GM19468 (cell line): ENCODE measurements at regions not wholly inside any gene's neighbourhood (a gene's known extent, or its start where the extent isn't known, plus 50 kb on each side); places are given as distances from the start of the nearest gene placed in this dataset.
"Not testable (repeated sequence)": the region's sequence is repeated elsewhere in the genome, so short reads cannot be mapped to it uniquely, and the experiment has no call there.

Source experiments
- ATAC-seq: cut with Tn5 transposase; IDR thresholded peaks from one replicate; pipeline ENCODE4 v1.9.1; 2021; ENCODE audit warnings: mild to moderate bottlenecking, moderate library complexity, moderate number of reproducible peaks; ENCODE audit not compliant: unreplicated experiment; ENCODE audit errors: extremely low read depth

DNA sequence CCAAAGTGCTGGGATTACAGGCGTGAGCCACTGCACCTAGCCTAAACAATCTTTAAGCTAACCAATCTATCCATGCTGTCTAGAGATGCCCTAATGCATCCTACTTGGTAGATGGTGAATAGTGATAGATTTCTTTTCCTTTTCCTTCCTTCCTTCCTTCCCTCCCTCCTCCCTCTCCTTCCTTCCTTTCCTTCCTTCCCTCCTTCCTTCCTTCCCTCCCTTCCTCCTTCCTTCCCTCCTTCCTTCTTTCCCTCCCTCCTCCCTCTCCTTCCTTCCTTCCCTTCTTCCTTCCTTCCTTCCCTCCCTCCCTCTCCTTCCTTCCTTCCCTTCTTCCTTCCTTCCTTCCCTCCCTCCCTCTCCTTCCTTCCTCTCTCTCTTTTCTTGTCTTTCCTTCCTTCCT lies 780.5 kb downstream of the CDH11 start:
- ATAC-seq, result not testable (repeated sequence)

DNA sequence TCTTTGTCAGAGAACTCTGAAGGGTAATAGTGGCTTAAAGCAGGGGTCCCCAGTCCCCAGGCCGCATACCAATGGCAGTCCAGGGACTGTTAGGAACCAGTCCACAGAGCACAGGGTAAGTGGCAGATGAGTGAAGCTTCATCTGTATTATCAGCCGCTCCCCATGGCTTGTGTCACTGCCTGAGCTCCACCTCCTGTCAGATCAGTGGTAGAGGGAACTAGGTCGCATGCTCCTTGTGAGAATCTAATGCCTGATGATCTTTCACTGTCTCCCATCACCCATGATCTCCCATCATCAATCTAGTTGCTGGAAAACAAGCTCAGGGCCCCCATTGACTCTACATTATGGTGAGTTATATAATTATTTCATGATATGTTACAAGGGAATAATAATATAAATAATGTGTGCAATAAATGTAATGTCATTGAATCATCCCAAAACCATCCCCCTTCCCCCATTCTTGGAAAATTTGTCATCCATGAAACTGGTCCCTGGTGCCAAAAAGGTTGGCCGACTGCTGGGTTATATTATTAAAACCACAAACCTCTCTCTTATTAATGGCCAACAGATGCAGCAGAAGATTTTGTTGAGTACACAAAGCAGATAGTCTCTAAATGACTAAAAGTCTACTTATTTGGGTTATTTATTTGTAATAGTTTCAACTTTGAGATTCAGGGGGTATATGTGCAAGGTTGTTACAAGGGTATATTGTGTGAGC lies 782.7 kb downstream of the CDH11 start:
- no peak for ATAC-seq

DNA sequence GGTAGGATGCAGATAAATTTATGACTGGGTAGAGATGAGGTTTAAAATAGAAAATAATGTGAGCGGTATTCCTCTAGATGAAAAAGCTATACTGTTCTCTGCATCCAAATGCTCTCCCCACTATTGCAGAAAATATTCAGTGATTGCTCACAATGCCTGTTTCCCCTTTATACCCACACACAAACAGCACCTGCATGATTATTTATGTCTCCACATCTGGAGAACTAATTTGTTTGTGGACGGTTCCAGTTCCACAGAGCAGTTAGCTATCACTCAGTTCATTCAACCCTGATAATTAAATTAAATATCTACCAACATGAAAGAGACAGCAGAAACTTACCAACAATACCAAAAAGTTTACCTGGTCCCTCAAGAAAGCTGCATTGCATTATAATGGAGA lies 800.0 kb downstream of the CDH11 start:
- ATAC-seq, result no peak

DNA sequence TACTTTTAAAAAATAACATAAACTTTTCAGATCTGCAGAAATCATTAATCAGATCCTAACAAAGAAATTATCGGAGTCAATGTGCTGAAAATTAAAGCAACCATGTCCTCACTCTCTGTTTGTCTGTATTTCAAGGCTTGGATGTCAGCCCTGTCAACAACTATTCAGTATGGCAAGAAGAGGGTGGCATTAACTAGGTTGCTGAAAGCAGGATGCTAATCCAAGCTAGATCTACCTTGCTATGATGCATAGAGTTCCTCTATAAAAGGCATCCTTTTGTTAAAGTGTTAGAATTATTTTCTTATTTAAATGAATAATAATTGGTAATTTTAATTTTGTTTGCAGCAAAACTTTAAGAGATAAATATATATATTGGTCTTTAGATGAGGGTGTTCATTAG lies 800.8 kb downstream of the CDH11 start:
- ATAC-seq, result no peak

DNA sequence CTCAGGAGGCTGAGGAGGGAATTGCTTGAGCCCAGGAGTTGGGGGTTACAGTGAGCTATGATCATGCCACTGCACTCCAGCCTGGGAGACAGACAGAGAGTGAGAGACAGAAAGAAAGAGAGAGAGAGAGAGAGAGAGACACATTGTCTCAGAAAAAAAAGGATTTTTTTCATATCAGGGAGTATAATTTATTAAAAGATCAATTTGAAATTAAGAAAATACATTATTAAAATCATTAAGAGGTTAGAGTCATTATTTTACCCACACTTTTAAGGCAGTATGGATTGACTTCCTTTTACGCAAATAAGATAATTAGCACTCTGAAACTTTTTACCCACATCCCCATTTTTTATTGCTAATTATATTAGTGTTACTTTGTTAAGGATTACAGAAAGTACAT lies 804.3 kb downstream of the CDH11 start:
- no peak for ATAC-seq

DNA sequence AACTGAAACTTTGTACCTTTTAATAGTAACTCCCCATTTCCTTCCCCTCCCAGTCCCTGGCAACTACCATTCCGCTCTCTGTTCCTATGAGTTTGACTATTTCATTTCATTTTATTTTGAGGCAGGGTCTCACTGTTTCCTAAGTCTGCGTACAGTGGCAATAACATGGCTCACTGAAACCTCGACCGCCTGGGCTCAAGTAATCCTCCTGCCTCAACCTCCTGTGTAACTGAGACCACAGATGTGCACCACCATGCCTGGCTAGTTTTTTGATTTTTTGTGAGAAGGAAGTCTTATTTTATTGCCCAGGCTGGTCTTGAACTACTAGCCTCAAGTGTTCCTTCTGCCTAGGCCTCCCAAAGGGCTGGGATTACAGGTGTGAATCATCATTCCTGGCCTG lies 808.1 kb downstream of the CDH11 start:
- ATAC-seq, result no peak

DNA sequence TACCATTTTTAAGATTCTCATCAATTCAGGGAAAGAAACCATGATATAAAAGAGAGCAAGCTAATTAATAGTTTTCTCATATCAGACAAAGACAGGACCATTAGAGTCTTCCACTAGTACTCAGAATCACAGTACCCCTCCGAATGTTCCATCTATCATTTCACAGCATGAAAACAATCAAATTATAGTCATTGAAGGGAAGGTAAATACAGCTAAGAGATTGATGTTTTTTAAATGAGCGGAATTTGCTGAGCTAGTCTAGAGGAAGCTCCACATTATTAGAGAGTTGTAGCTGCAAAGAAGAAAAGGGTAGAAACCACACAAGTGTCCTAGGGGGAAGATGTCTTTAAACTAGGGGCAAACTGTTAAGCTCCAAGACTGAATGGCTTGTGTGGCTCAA lies 808.9 kb downstream of the CDH11 start:
- no peak for ATAC-seq

DNA sequence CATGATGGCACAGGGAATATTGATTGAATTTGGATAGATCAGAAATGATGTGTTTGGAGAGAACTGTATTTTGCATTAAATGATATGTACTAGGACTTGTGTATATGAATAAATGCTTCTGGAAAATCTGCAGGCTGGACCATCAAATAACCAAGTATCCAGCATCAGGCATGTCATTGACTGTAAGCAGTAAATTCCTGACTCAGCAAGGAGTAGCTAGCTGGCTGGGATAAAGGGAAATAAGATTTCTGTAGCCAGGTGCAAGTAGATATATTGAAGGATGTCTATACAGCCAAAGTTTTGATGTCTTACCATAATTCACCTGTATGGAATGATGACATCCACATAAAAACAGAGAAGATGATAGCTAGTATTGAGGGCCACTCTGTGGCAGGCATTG lies 809.6 kb downstream of the CDH11 start:
- ATAC-seq, result no peak

DNA sequence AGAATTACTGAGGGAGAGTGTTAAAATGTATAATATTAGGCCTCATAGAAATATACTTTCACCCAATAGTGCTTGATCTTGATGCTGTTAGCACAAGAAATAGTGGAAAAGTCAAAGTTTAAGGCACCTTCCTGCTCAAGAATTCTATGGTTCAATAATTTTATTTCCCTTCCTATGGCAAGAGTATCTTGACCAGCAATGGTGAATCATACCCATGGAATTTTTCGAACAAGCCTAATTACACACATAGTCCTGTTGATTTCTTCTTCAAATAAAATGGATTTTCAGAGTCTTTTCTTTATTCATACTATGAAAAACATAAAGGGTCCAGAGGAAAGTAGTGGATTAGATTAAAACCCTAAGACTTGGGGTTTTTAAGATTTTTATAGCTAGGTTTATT lies 810.6 kb downstream of the CDH11 start:
- no peak for ATAC-seq

DNA sequence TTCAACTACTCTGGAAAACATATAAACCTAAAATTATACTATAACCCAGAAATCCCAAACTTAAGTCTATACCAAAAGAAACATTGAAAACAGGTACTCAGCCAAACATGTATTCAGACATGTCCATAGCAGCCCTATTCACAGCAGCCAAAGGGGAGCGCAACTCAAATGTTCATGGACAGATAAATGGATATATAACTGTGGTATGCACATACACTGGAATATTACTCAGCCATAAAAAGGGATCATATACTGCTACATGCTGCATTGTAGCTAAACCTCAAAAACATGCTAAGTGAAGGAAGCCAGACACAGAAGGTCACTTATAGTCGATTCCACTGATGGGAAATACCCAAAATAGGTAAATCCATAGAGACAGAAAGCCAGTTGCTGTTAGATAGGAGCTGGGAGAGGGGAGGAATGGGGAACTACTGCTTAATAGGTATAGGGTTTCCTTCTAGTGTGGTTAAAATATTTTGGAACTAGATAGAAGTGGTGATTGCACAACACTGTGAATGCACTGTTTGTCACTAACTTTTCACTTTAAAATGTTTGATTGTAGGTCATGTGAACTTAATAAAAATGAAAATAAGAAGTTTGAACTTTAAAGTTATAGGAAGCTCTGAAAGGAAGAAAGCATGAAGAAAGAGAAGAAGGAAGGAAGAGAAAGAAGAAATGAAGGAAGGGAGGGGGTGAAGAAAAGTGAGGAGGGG lies 812.3 kb downstream of the CDH11 start:
- no peak for ATAC-seq

DNA sequence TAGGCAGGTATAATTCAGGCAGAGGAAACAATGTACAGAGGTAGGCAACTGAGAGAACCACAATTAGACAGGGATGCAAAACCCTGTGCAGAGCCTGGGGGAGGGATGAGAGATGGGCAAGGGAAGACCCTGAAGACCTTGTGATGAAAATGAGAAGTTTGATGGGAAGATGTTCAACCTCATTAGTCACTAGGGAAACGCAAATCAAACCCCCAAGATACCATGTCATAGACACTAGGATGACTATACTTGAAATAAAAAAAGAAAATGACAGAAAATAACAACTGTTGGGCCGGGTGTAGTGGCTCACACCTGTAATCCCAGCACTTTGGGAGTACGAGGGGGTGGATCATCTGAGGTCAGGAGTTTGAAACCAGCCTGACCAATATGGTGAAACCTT lies 813.1 kb downstream of the CDH11 start:
- no peak for ATAC-seq

DNA sequence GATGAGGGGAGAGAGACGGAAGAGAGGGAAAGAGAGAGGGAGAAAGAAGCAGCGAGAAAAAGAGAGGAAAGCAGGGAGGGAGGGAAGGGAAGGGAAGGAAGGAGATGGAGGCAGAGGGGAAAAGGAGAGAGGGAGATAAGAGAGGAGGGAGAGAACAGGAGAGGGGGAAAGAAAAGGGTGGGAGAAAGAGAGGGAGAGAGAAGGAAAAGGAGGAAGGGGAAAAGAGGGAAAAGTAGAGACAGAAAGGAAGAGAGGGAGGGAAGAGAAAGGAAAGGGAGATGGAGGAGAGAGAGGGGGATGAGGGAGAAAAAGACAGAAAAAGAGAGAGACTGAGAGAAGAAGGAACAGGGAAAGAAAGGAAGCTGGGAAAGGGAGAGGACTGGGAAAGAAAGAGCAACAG lies 814.4 kb downstream of the CDH11 start:
- no peak for ATAC-seq

DNA sequence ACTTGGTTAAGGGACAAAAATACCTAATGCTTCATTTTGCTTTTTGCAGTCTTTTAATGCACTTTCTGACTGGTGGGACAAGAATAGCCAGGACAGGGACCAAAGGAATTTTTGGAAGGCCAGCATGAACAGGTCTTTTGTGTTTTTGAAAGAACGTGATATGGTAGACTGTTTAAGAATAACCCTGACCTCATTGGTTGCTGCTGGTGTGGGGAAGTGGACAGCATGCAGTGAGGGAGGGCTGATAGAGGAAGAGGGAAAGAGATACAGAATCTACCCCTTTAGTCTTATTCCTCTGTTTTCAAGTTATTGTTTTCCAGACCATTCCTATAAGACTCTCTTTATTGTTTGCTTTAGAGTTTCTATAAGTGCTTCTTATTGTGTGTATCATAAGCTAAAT lies 816.2 kb downstream of the CDH11 start:
- no peak for ATAC-seq

DNA sequence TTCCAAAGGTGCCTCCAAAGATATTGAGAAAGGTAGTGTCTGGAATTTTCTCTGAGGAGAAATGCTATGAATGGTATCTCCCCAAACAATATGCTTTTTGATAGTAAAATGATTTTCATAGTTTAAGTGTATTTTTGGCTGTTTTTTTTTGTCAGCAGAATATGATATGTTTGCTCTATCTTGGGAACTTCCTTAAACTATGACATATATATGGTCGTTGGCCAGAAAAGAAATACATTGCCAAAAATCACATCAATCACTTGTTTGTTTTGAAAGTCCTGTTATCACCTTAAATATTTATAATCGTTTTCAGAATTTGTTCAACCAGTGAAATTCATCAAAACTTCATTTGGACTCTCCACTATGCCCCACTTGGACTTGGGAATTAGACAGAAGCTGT lies 816.9 kb downstream of the CDH11 start:
- ATAC-seq, result no peak

DNA sequence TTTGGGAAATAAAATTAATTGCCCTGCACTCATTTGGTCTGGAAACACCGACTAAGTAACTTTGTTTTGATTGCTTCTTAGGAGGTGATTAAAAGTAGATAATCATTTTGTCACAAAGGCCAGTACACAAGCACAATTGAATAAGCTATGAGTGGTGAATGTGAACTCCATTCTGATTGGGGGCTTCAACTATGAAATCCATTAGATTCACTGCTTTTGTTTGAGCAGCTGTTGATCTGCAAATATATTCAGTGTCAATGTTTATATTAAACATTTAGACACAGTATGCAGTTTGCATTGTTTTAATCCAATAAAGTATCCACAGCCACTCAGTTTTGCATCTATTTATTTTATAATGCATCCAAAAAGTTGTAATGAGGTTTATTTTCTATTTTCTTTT lies 817.5 kb downstream of the CDH11 start:
- no peak for ATAC-seq

DNA sequence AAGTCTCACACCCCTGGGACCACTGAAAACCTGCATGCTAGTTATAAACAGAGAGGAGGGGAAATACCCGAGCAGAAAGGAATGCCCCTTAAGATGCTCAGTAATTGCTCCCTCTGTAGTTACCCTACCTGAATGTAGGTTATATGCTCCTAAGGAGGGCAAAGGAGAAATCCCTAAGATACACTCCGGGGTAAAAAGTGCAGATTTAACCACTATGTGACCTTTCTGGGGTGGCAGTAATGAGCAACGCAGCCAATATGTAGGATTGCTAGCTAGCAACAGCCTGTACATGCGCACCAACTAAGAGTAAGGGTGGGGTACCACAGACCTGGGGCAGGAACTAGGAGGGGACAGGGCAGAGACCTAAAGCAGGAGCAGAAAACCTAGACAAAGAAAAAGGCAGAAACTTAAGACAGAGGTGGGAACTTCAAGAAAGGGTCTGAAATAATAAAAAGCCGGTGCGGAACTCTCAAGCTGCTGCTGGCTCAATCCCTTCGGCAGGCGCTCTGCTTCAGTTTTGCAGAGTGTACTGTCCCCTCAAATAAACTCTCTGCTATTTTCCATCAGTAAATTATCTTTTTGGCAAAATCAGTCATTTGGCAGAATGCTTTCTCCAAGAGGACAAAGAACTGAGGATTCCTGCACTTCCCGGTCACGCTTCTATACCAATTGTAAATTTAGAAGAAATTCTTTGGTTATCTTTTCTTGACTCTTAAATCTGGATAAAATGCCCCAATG lies 823.8 kb downstream of the CDH11 start:
- ATAC-seq, result no peak

DNA sequence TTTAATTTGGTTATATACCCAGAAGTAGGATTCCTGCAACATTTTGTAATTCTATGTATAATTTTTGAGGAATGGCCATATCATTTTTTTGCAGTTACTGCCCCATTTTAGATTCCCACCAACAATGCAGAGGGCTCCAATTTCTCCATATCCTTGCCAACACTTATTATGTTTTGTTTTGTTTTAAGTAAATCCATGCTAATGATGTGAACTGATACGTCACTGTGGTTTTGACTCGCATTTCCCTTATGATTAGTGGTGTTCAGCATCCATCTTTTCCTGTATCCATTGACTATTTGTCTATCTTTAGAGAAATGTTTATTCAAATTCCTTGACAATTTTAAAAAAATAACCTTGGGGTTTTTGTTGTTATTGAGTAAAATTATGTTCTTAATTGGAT lies 826.4 kb downstream of the CDH11 start:
- ATAC-seq, result no peak

DNA sequence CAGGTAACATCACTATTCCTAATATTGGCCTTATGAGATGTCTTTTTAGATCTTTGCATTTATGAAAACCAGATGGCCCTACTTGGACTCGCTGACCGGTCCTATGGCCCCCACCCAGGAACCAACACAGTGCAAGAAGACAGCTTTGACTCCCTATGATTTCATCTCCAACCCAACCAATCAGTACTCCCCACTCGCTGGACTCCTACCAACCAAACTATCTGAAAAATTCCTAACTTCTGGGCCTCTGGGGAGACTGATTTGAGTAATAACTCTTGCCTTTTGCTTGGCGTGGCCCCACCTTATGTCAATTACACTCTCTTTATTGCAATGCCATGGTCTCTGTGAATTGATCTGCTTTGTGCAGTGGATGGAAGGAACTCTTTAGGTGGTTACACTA lies 828.9 kb downstream of the CDH11 start:
- no peak for ATAC-seq

DNA sequence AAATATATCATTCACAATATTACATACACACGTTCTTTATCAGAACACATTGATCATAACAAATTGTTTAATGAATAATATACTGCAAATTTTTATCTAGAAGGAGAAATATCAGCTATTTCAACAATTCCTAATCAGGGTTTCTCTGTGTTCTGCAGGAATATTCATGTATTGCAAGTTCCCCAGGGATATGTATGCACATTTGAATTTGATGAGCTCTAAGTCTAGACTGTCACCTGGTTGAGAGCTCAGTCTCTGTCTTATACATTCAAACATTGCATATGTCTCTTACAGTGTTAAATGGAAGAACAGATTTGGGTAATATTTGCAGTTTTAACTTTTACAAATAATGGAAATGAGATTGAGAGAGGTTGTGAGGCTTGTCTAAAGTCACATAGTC lies 829.7 kb downstream of the CDH11 start:
- no peak for ATAC-seq

DNA sequence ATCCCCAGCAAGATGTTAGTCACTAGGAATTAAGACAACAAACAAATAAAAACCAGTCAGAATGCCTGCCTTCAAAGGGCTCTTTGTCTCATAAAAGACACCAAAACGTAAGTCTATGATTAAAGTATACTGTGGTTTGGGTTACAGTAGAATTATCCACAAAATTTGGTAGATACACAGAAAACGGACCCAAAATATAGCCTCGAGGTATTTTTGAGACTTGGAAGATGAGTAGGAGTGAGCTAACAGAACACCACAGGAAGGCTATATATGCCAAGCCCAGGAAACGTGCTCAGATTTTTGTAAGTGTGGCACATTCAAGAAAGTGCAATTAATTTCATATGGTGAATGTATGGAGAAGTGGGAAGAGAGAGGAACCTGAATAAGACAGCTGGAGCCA lies 831.4 kb downstream of the CDH11 start:
- ATAC-seq, result no peak
